Astrocyte (in vitro differentiated cells and primary cell): ENCODE measurements at regions not wholly inside any gene's neighbourhood (a gene's known extent, or its start where the extent isn't known, plus 50 kb on each side); places are given as distances from the start of the nearest gene placed in this dataset.

ENCODE experiments used
- DNase-seq: peaks from one replicate; pipeline ENCODE4 v3.0.0-alpha.2; 2010; ENCODE audit warnings: low read depth
- FAIRE-seq: peaks from 2 replicates; lab custom pipeline; 2011; peaks lifted over from hg19 to GRCh38; lab: Jason Lieb, UNC
- H2AFZ ChIP-seq: 2 replicates; pipeline ENCODE4 v1.6.0; 2012; ENCODE audit warnings: low read depth, low read length, inconsistent platforms
- H3K27ac ChIP-seq: 2 replicates; pipeline ENCODE4 v1.5.1; 2011; ENCODE audit warnings: low read depth, low read length, inconsistent platforms
- H3K27me3 ChIP-seq: 2 replicates; pipeline ENCODE4 v1.6.0; 2011; ENCODE audit warnings: low read length, inconsistent platforms; ENCODE audit not compliant: insufficient read depth
- H3K36me3 ChIP-seq: 2 replicates; pipeline ENCODE4 v1.5.1; 2011; ENCODE audit warnings: low read length, inconsistent platforms; ENCODE audit not compliant: insufficient read depth
- H3K4me1 ChIP-seq: 2 replicates; pipeline ENCODE4 v1.5.1; 2011; ENCODE audit warnings: low read length, inconsistent platforms; ENCODE audit not compliant: insufficient read depth
- H3K4me2 ChIP-seq: 2 replicates; pipeline ENCODE4 v1.6.0; 2012; ENCODE audit warnings: low read length, inconsistent platforms
- H3K4me3 ChIP-seq: 2 replicates; pipeline ENCODE4 v1.5.1; 2011; ENCODE audit warnings: low read depth, mild to moderate bottlenecking, low read length, inconsistent platforms; ENCODE audit not compliant: insufficient read depth
- H3K79me2 ChIP-seq: 2 replicates; pipeline ENCODE4 v1.6.0; 2012; ENCODE audit warnings: mild to moderate bottlenecking, low read length, inconsistent platforms; ENCODE audit not compliant: insufficient read depth
- H3K9ac ChIP-seq: 2 replicates; pipeline ENCODE4 v1.6.0; 2012; ENCODE audit warnings: mild to moderate bottlenecking, low read length, inconsistent platforms
- H3K9me3 ChIP-seq: 2 replicates; pipeline ENCODE4 v1.5.1; 2012; ENCODE audit warnings: low read depth, mild to moderate bottlenecking, low read length, inconsistent platforms; ENCODE audit not compliant: insufficient read depth
- H4K20me1 ChIP-seq: 2 replicates; pipeline ENCODE4 v1.6.0; 2012; ENCODE audit warnings: low read length, inconsistent platforms; ENCODE audit not compliant: insufficient read depth
- H3K27ac Mint-ChIP-seq: one replicate; pipeline ENCODE4 v1.8.0; 2021; ENCODE audit warnings: mild to moderate bottlenecking, mixed read lengths; ENCODE audit not compliant: unreplicated experiment
- H3K27me3 Mint-ChIP-seq: one replicate; pipeline ENCODE4 v1.8.0; 2021; ENCODE audit warnings: low read depth, mixed read lengths; ENCODE audit not compliant: unreplicated experiment
- H3K36me3 Mint-ChIP-seq: one replicate; pipeline ENCODE4 v1.8.0; 2021; ENCODE audit warnings: low read depth, mixed read lengths; ENCODE audit not compliant: unreplicated experiment
- H3K4me1 Mint-ChIP-seq: one replicate; pipeline ENCODE4 v1.8.0; 2021; ENCODE audit warnings: low read depth, mixed read lengths; ENCODE audit not compliant: unreplicated experiment
- H3K4me3 Mint-ChIP-seq: one replicate; pipeline ENCODE4 v1.8.0; 2021; ENCODE audit warnings: mild to moderate bottlenecking, moderate library complexity, mixed read lengths; ENCODE audit not compliant: unreplicated experiment
- H3K9me3 Mint-ChIP-seq: one replicate; pipeline ENCODE4 v1.8.0; 2021; ENCODE audit warnings: mild to moderate bottlenecking, mixed read lengths; ENCODE audit not compliant: unreplicated experiment
- EZH2 ChIP-seq: IDR thresholded peaks from 2 replicates; pipeline ENCODE4 v1.6.1; 2012; ENCODE audit warnings: mild to moderate bottlenecking, low read length, inconsistent platforms; ENCODE audit not compliant: insufficient read depth
- TF ChIP-seq, protein P1 (sequence below): IDR thresholded peaks from 2 replicates; pipeline ENCODE4 v1.5.1; 2011; ENCODE audit warnings: low read depth, mild to moderate bottlenecking, inconsistent platforms, low read length, moderate library complexity; ENCODE audit not compliant: insufficient read depth

DNA sequence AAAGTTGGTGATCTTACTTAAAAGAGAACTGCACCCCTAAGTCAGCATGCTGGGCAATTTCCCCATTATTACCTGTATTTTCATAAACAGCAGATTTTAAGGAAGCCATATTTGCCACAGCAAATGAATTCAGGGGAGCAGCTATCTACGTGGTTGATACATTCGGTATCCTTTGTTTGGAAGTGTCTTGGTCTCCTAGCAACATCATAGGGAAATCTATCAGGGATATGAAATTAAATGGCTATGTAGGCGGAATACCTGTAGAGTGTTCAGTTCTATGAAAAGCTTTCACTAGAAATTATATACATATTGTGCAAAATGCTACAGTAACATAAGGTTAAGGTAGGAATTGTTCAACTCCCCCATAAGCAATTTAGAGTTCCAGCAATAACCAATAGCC, 157.2 kb upstream of the EMCN start:
- H2AFZ ChIP-seq = no peak overlapping the region
- TF ChIP-seq, protein P1, sequence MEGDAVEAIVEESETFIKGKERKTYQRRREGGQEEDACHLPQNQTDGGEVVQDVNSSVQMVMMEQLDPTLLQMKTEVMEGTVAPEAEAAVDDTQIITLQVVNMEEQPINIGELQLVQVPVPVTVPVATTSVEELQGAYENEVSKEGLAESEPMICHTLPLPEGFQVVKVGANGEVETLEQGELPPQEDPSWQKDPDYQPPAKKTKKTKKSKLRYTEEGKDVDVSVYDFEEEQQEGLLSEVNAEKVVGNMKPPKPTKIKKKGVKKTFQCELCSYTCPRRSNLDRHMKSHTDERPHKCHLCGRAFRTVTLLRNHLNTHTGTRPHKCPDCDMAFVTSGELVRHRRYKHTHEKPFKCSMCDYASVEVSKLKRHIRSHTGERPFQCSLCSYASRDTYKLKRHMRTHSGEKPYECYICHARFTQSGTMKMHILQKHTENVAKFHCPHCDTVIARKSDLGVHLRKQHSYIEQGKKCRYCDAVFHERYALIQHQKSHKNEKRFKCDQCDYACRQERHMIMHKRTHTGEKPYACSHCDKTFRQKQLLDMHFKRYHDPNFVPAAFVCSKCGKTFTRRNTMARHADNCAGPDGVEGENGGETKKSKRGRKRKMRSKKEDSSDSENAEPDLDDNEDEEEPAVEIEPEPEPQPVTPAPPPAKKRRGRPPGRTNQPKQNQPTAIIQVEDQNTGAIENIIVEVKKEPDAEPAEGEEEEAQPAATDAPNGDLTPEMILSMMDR = no peak
- TF ChIP-seq EZH2 = no peak
- H3K9me3 Mint-ChIP-seq = no peaks in the 10 kb centered on the region
- DNase-seq = no peak
- no peaks in the 10 kb centered on the region for H3K36me3 ChIP-seq
- H3K4me1 ChIP-seq = no peaks in the 10 kb centered on the region
- no peaks in the 10 kb centered on the region for H3K27me3 Mint-ChIP-seq
- no peak overlapping the region for H3K4me2 ChIP-seq
- no peaks in the 10 kb centered on the region for H3K79me2 ChIP-seq
- H3K27ac Mint-ChIP-seq = no peak overlapping the region
- H4K20me1 ChIP-seq = no peaks in the 10 kb centered on the region
- no peak overlapping the region for H3K4me3 Mint-ChIP-seq
- H3K27me3 ChIP-seq = no peaks in the 10 kb centered on the region
- no peak for FAIRE-seq
- H3K9me3 ChIP-seq = no peaks in the 10 kb centered on the region
- H3K9ac ChIP-seq = no peak overlapping the region
- no peaks in the 10 kb centered on the region for H3K4me1 Mint-ChIP-seq
- no peak overlapping the region for H3K27ac ChIP-seq
- H3K36me3 Mint-ChIP-seq = no peaks in the 10 kb centered on the region
- no peak overlapping the region for H3K4me3 ChIP-seq

GRCh38 chr4:100657187-100657586, 139.4 kb upstream of the EMCN start:
- FAIRE-seq (no peak), DNase-seq (peak; percentile 73)
- H4K20me1 ChIP-seq = no peaks in the 10 kb centered on the region
- no peaks in the 10 kb centered on the region for H3K9me3 ChIP-seq
- H3K4me2 ChIP-seq = peak overlapping the region; percentile 21
- no peak overlapping the region for H2AFZ ChIP-seq
- Mint-ChIP-seq H3K36me3 (no peaks in the 10 kb centered on the region), H3K27ac (no peak overlapping the region), H3K27me3 (no peaks in the 10 kb centered on the region), H3K9me3 (no peaks in the 10 kb centered on the region), H3K4me1 (no peaks in the 10 kb centered on the region), H3K4me3 (no peak overlapping the region)
- no peak overlapping the region for H3K27ac ChIP-seq
- no peak overlapping the region for H3K4me3 ChIP-seq
- no peaks in the 10 kb centered on the region for H3K36me3 ChIP-seq
- H3K79me2 ChIP-seq = no peaks in the 10 kb centered on the region
- H3K9ac ChIP-seq = no peak overlapping the region
- H3K27me3 ChIP-seq = no peaks in the 10 kb centered on the region
- TF ChIP-seq, protein P1 = no peak
- no peak for TF ChIP-seq EZH2
- H3K4me1 ChIP-seq = peaks cover 11% of the 10 kb centered on the region

- no peak overlapping the region for H3K4me3 Mint-ChIP-seq
- Histone ChIP-seq H3K9me3 (no peaks in the 10 kb centered on the region), H3K27ac (no peak overlapping the region), H3K27me3 (no peaks in the 10 kb centered on the region), H4K20me1 (no peaks in the 10 kb centered on the region), H3K4me2 (no peak overlapping the region), H3K79me2 (no peaks in the 10 kb centered on the region), H3K4me1 (peaks cover 3% of the 10 kb centered on the region), H2AFZ (no peak overlapping the region), H3K4me3 (no peak overlapping the region), H3K36me3 (no peaks in the 10 kb centered on the region), H3K9ac (no peak overlapping the region)
- TF ChIP-seq, protein P1 = no peak
- no peak for TF ChIP-seq EZH2
- no peak overlapping the region for H3K27ac Mint-ChIP-seq
- FAIRE-seq (no peak), DNase-seq (no peak)
- no peaks in the 10 kb centered on the region for H3K9me3 Mint-ChIP-seq
- H3K27me3 Mint-ChIP-seq = no peaks in the 10 kb centered on the region
- no peaks in the 10 kb centered on the region for H3K36me3 Mint-ChIP-seq
- peaks cover 1% of the 10 kb centered on the region for H3K4me1 Mint-ChIP-seq
Measured at GRCh38 chr4:100651499-100652175, 133.8 kb upstream of the EMCN start.
